Nephron (organoid): ENCODE measurements at regions not wholly inside any gene's neighbourhood (a gene's known extent, or its start where the extent isn't known, plus 50 kb on each side); places are given as distances from the start of the nearest gene placed in this dataset.
"Not testable (repeated sequence)": the region's sequence is repeated elsewhere in the genome, so short reads cannot be mapped to it uniquely, and the experiment has no call there.

Experiments
- H3K27ac Mint-ChIP-seq, 3 experiments: 2 replicates each; pipeline ENCODE4 v1.8.0; 2020; ENCODE audit warnings: mixed read lengths in 3 of 3, mild to moderate bottlenecking in 2 of 3, moderate library complexity in 1 of 3
- H3K27me3 Mint-ChIP-seq: 2 replicates; pipeline ENCODE4 v1.8.0; 2021; ENCODE audit warnings: low read depth, mild to moderate bottlenecking, moderate library complexity, mixed read lengths
- H3K36me3 Mint-ChIP-seq: 2 replicates; pipeline ENCODE4 v1.8.0; 2020; ENCODE audit warnings: low read depth, mixed read lengths
- H3K4me1 Mint-ChIP-seq: 2 replicates; pipeline ENCODE4 v1.8.0; 2020; ENCODE audit warnings: mixed read lengths
- H3K4me3 Mint-ChIP-seq, 3 experiments: 2 replicates each; pipeline ENCODE4 v1.8.0; 2020; ENCODE audit warnings: mild to moderate bottlenecking in 3 of 3, mixed read lengths in 3 of 3, moderate library complexity in 2 of 3
- H3K9me3 Mint-ChIP-seq: 2 replicates; pipeline ENCODE4 v1.8.0; 2020; ENCODE audit warnings: mixed read lengths
- TF ChIP-seq, protein P1 (sequence below), 3 experiments: fragments of 200-600 bp; sonication (generic); IDR thresholded peaks; one replicate each; pipeline ENCODE4 v1.5.0; 2021; ENCODE audit warnings: antibody characterized with exemption in 3 of 3; ENCODE audit not compliant: unreplicated experiment in 3 of 3

DNA sequence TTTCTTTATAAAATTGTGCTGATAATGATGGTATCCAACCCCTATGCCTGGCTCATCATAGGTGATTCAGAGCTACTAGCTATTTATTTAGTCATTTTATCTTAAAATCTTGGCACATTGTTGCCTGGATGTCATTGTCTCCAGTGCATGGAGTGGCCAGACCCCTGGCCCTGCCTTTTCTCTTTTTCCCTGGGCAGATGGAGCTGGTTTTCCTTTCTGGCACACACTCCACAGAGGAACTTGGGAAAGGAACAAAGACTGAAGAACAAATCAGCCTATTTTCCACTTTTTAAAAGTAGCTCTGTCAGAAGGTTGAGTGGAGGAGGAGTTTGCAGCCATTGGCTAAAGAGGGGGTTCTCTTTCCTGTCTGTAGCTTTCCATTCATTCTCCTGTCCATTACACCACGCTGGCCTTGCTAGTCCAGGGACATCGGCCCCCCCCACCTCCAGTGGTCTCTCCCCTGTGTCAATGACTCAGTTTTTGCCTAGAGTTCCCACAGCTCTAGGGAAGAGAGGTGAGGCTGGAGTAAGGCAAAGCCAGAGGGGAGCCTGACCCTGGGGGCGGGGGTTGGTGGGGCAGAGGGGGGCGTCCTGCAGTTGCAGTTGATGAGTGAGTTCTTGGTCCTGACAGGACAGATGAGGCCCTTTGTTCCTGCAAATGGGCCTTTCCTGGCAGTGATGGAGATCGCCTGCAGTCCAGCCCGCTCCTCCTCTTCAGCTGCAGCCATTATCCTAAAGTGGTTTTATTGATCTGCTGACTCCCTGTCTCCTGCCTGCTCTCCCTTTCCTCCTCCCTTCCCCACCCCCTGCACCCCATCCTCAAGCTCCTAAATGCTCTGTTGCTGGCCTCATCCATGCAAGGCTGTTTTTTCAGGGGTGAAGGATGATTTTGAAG lies 774.5 kb downstream of the DHX35 start:
- Mint-ChIP-seq H3K4me3 (no peak overlapping the region), H3K27me3 (no peaks in the 10 kb centered on the region), H3K27ac (no peak overlapping the region), H3K9me3 (peaks cover 12% of the 10 kb centered on the region), H3K36me3 (peaks cover 7% of the 10 kb centered on the region), H3K4me1 (no peaks in the 10 kb centered on the region)
- TF ChIP-seq, protein P1, sequence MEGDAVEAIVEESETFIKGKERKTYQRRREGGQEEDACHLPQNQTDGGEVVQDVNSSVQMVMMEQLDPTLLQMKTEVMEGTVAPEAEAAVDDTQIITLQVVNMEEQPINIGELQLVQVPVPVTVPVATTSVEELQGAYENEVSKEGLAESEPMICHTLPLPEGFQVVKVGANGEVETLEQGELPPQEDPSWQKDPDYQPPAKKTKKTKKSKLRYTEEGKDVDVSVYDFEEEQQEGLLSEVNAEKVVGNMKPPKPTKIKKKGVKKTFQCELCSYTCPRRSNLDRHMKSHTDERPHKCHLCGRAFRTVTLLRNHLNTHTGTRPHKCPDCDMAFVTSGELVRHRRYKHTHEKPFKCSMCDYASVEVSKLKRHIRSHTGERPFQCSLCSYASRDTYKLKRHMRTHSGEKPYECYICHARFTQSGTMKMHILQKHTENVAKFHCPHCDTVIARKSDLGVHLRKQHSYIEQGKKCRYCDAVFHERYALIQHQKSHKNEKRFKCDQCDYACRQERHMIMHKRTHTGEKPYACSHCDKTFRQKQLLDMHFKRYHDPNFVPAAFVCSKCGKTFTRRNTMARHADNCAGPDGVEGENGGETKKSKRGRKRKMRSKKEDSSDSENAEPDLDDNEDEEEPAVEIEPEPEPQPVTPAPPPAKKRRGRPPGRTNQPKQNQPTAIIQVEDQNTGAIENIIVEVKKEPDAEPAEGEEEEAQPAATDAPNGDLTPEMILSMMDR (IDR thresholded peaks at IDR 0.05; ENCODE audit: unreplicated experiment in 3 of 3) = no peak

DNA sequence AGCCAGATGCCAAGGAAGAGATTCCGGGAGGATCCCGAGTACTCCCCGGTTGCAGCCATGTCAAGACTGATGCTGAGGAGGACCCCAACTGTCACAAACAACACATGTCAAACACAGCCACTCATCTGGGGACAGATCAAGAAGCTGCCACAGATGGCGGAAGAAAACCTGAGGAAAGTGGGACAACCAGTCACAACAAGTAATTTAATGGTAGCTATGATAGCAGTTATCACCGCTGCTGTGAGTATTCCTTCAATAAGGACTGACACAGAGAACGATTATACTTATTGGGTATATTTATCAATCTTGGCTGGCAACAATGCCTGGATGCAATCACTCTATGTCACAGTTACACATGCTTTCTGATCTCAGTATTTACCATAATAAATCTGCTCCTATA lies 763.4 kb downstream of the DHX35 start:
- H3K27ac Mint-ChIP-seq, H3K27me3 Mint-ChIP-seq, H3K4me3 Mint-ChIP-seq: not testable (repeated sequence)
- H3K9me3 Mint-ChIP-seq = peaks cover 58% of the 10 kb centered on the region
- H3K36me3 Mint-ChIP-seq = peaks cover 33% of the 10 kb centered on the region
- H3K4me1 Mint-ChIP-seq = peaks cover 22% of the 10 kb centered on the region

DNA sequence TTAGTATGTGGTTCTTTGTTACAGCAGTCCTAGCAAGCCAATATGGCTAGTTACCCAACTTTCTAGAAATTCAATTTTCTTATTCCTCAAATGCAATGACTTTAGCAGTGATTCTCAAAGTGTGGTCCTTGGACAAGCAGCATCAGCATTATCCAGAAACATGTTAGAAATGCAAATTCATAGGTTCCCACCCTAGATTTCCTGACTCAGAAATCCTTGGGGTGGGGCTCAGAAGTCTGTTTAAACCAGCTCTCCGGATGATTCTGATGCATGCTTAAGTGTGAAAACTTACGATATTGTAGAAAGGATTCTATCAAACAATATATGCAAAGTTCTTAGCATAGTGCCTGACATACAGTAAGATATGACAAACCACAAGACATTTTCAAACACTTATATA lies 757.1 kb downstream of the DHX35 start:
- TF ChIP-seq, protein P1 (IDR thresholded peaks at IDR 0.05; ENCODE audit: unreplicated experiment in 3 of 3) = no peak
- Mint-ChIP-seq H3K36me3 (no peaks in the 10 kb centered on the region), H3K27me3 (peaks cover 3% of the 10 kb centered on the region), H3K4me1 (peaks cover 39% of the 10 kb centered on the region), H3K4me3 (no peak overlapping the region), H3K27ac (peak overlapping the region in 1 of 3 experiments; percentile 92), H3K9me3 (peaks cover 6% of the 10 kb centered on the region)

DNA sequence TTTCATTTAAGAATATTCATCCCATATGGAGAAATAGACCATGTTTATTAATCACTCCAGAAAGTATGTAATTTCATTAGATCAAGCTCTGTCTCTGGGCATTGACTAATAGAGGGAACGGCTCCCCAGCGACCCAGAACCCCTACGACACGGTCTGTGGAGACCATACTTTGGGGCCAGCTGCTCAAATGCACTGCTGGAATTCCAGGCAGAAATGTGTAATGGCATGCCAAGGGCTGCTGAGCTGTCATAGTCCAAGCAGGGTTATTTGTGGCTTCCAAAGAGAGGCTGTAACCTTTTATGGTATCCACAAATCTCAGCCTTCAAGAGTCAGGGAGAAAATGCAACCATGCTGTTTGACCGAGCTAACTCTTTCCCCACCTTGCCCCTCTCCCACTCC lies 755.8 kb downstream of the DHX35 start:
- H3K9me3 Mint-ChIP-seq = peaks cover 2% of the 10 kb centered on the region
- H3K4me3 Mint-ChIP-seq = no peak overlapping the region
- peaks cover 3% of the 10 kb centered on the region for H3K27me3 Mint-ChIP-seq
- peaks cover 35% of the 10 kb centered on the region for H3K4me1 Mint-ChIP-seq
- peak overlapping the region; percentile 79 to 92 (median 91) for H3K27ac Mint-ChIP-seq
- H3K36me3 Mint-ChIP-seq = no peaks in the 10 kb centered on the region
- TF ChIP-seq, protein P1 (IDR thresholded peaks at IDR 0.05; ENCODE audit: unreplicated experiment in 3 of 3) = no peak

DNA sequence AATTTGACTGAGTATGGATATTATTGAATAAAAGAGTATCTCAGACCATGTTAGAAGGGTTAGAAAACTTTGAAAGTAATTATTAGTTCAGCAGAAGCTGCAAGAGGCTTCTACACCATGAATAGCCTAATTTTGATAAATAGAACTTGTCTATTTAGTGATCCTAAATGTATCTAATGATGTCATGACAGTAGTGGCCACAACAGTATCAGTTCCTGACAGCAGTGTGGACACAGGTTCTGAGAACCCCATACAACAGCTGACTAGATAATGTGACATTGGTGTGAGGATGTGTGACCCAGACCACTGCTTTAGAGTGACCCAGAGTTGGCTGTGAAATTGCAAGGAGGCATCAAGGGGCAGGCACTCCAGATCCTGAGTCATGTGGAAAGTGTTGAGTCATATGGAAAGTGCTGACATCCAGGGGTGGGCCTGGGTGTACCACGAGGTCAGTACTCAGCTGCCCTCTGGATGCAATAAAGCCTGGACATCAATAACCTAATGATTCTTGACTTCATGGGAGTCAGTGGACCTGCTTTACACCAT lies 754.7 kb downstream of the DHX35 start:
- no peak overlapping the region for H3K4me3 Mint-ChIP-seq
- peak overlapping the region in 2 of 3 experiments; percentile 45 to 92 for H3K27ac Mint-ChIP-seq
- peaks cover 24% of the 10 kb centered on the region for H3K4me1 Mint-ChIP-seq
- H3K27me3 Mint-ChIP-seq = peaks cover 3% of the 10 kb centered on the region
- peaks cover under 1% of the 10 kb centered on the region for H3K36me3 Mint-ChIP-seq
- no peaks in the 10 kb centered on the region for H3K9me3 Mint-ChIP-seq
- TF ChIP-seq, protein P1 (IDR thresholded peaks at IDR 0.05; ENCODE audit: unreplicated experiment in 3 of 3) = no peak

DNA sequence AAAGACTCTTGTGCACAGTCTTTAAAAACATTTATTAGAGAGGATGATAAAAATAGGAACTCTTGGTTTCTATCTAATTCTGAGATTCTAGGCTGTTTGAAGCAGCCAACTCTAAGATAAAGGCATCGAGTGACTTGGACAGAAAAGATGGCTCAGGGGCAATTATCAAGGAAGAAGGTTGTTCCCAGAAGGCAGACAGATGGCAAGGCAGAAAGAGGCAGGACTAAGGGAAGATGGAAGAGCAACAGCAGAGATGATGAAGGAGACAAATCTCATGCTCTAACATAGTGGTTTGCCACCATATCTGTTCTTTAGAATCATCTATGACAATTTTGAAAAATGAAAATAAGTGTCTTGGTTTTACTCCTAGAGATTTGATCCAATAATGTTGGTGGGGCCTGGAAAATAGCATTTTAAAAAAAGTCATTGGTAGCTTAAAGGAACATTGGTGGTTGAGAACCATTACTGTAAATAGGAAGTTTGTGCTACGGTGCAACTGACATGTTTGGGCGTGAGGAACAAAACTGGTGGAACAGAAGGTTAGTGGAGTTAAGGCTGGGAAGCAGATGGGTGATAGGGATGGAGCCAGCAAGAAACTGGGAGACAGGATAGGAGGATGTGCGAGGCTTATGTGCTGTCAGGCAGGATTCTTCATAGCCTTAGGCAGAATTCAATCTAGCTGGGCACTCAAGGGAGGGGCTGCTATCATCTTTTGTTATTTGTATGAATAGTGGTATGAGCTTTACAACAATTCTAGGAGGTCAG lies 751.1 kb downstream of the DHX35 start:
- peaks cover 3% of the 10 kb centered on the region for H3K27me3 Mint-ChIP-seq
- H3K27ac Mint-ChIP-seq = no peak overlapping the region
- no peaks in the 10 kb centered on the region for H3K9me3 Mint-ChIP-seq
- TF ChIP-seq, protein P1 (IDR thresholded peaks at IDR 0.05; ENCODE audit: unreplicated experiment in 3 of 3) = no peak
- H3K4me3 Mint-ChIP-seq = no peak overlapping the region
- H3K36me3 Mint-ChIP-seq = peaks cover 3% of the 10 kb centered on the region
- peaks cover 16% of the 10 kb centered on the region for H3K4me1 Mint-ChIP-seq
